Occipital lobe (tissue), 1 donor: ENCODE measurements at regions not wholly inside any gene's neighbourhood (a gene's known extent, or its start where the extent isn't known, plus 50 kb on each side); places are given as distances from the start of the nearest gene placed in this dataset.
"Not testable (repeated sequence)": the region's sequence is repeated elsewhere in the genome, so short reads cannot be mapped to it uniquely, and the experiment has no call there.

Experiments
- DNase-seq: peaks from one replicate; lab custom pipeline; 2025; lab: John Stamatoyannopoulos, UW

DNA sequence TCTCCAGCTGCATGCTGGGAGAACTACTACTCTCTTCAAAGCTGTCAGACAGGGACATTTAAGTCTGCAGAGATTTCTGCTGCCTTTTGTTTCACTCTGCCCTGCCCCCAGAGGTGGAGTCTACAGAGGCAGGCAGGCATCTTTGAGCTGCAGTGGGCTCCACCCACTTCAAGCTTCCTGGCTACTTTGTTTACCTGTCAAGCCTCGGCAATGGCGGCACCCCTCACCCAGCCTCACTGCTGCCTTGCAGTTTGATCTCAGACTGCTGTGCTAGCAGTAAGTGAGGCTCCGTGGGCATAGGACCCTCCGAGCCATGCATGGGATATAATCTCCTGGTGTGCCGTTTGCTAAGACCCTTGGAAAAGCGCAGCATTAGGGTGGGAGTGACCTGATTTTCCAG is 61.7 kb downstream of the DMRTA1 start:
- DNase-seq, result not testable (repeated sequence)

DNA sequence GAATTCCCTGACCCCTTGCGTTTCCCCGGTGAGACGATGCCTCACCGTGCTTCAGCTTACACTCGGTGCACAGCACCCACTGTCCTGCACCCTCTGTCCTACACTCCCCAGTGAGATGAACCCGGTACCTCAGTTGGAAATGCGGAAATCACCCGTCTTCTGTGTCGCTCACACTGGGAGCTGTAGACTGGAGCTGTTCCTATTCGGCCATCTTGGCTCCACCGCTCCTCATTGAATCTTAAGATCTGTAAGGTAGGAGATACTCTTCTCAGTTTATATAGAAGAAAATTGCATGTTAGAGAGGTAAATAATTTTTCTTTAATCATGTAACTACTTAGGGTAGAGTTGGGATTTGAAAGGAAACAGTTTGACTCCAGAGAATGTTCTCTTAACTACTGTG is 62.2 kb downstream of the DMRTA1 start:
- no peak for DNase-seq

DNA sequence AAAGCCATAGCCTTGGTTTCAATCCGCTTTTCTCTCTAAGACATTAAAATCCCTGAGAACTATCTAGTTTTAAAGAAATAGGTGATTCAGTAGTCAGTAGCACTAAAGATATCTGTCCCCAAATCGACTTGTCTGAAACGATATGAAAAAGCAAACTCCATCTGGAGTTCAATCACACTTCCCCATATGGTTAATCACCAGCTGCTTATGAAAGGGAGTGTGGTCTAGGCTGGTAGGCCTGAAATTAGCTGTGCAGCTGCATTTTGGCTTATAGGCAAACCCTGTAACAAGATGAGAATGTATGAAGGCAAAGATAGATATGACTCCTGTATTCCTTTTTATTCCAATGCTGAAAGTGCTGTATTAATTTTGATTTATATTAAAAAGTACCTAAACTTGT is 65.9 kb downstream of the DMRTA1 start:
- DNase-seq, result no peak

DNA sequence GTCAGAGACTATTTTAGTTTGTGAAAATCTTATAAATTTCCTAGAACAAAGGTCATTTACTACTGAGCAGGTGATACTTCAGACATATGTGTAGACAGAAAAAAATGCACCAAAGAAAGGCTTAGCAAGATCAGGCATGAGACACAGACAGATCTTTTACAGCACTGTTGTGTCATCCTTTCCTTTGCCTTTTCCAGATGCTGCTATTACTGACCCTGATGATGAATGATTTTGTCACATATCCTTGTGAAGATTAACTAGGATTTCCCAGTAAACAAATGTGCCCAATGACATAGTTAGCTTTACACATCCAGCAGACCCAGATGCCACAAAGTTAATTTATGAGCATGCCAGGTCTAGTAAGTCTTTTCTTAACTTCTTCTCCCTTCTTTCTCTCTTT is 68.2 kb downstream of the DMRTA1 start:
- DNase-seq, result no peak

DNA sequence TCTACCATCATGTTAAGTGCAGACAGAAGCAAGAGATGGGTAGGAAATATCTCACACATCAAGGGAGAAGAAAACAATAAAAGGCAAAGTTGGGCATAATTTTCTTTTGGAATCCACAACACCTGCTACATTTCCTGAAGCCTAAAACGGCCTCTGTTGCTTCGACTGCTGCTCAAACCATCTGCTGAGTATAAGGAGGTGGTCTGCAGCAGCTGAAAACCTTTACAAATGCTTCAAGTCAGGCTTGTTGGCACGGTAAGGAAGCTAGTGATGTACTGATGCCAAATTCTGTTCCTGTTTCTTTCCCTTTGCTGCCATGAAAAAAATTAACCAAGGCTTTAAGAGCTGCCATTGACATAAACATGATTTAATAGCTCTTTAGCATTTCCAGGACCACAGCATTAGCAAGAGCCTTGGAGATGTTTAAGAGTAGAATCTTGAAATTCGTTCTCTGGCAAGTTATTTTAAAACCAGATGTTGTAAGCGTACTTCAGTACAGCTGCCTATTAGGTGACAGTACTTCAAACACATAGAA is 75.6 kb downstream of the DMRTA1 start:
- DNase-seq, result no peak

DNA sequence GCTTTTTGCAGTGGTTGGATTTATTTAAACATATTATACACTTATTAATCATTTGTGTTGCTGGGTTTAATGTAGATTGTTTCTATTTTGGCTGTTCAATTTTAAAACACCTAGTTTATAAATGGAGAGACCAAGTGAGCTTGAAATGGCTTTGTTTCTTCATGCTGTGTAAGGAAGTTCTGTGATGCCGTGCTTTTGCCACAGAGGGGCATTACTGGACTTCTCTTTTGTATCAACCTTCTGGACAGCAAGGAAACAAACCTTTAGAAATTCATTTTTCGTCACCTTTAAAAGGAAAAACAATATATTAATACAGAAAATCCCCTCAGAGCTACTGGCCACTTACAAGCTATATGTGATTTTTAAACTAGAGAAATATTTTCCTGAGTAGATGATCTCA is 81.9 kb downstream of the DMRTA1 start:
- DNase-seq, result no peak

DNA sequence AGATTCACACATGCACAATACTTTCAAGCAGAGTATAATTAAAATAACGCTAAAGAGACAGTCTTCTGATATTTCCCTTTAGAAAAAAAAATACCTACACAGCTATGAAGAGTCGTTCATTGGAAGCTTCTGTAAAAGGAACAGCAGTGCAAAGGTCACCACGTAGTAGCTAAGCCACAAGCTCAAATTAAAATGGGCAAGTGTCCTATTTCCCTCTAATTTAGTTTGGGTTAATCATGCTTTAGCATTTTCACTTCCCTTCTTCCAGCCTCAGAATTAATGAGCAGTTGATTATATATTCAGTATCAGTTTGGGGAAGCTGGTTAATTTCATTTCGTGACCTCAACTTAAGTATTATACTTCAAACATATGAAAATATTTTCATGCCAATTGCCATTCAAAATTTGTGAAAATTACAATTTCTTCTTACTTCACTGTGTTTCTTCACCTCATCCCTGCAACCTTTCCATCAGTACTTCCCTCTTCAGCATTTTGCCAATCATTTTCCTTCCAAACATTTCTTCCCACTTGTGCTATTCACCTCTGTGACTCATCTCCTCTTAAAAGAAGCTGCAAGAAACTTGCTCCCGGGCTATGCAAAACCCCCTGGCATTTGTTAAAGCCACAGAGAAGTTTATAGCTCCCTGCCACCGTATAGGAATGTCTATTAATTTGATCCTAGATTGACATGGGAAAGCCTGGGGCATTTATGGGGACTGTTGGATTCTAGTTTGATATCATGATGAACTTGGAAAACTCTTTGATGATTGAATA is 83.0 kb downstream of the DMRTA1 start:
- DNase-seq, result no peak

DNA sequence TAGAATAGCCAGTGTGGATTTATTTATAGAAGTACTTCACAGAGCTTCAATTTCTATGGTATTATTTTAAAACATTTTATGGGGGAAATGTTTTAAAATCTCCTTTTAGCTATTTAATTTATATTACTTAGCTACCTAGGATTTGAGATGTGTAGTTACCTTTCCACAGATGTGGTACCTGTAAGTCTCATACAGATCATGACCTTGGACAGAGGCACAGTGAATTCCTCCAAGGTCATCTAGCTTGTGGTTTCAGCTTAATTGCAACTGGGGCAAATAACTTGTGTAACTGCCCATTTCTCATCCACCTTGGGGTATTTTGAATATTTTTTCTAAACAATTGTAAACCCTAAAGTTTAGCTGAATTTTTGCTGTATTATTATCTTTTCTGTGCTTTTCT is 89.2 kb downstream of the DMRTA1 start:
- no peak for DNase-seq

DNA sequence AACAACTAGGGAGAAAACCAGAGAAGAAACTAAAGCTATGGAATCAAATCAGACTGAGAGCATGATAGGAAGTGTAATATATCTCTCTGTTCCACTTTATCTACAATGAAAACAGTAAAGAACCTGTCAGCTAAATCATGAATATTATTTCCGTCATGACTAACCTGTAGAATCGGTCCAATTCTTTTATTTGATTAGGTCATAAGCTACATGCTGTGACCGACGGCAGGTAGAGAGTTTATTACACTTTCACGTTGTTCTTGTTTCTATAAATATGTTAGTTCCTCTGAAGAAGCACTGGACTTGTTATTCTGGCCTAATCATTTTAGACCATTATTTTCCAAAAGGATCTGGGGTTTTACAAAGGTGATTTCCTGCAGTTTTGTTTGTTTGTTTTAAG is 91.1 kb downstream of the DMRTA1 start:
- DNase-seq, result no peak

DNA sequence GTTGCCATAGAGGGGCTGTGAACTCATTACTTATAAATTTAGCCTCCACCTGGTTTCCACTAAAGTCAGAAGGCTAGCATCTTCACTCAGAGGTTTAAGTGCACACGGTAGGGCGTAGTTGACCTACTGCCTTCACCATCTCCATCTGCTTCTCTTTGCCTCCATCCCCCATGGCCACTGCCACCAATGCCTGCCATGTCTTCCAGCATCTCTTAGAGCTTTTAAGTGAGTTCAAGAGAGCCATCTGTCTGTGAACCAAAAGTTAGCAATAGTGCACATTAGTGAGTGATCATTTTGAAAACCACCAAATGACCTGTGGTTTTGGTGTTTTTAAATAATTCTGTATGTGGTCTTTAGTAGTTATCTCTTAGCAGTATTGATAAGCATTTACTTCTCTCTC is 102.0 kb downstream of the DMRTA1 start:
- no peak for DNase-seq

DNA sequence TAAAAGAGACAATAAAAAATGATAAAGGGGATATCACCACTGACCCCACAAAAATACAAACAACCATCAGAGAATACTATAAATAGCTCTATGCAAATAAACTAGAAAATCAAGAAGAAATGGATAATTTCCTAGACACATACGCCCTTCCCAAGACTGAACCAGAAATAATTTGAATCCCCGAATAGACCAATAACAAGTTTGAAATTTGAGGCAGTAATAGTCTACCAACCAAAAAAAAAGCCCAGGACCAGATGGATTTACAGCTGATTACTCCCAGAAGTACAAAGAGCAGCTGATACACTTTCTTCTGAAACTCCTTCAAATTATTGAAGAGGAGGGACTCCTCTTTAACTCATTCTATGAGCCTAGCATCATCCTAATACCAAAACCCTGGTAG is 128.1 kb downstream of the DMRTA1 start:
- DNase-seq, result no peak

DNA sequence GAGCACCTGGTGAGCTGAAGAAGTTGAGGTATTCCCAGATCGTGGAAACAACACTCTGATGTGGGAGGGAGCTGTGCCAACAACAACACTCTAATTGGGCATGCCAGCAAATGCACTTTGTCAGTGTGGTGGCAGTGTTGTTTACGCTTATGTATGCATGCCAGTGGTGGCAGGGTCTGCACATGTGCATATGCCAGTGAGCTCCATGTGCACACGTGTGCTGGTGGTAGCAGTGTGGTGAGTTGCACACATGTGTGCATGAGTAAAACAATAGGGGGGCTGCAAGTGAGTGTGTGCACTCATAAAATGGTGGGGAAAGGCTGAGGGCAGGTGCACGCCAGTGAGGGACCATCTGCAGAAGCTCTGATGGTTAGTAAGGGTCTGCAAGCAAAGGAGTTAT is 134.2 kb downstream of the DMRTA1 start:
- no peak for DNase-seq

DNA sequence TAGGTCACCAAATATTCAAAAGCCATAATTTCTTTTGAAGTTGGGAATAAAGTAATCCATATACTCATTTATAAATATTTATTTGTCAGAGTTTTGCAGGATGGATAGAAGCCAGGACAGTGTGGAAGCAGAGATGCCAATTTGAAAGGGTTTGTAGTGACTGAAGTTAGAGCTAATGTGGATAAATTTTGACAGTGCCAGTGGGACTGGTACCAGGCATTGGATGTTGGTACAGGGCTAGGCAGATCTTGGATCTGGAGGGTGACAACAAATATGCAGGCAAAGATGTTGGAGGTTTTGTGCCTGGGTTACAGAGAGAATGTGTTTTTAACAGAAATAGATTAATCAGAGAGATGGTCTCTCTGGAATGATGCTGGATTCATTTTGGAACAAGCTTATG is 135.6 kb downstream of the DMRTA1 start:
- DNase-seq, result no peak

DNA sequence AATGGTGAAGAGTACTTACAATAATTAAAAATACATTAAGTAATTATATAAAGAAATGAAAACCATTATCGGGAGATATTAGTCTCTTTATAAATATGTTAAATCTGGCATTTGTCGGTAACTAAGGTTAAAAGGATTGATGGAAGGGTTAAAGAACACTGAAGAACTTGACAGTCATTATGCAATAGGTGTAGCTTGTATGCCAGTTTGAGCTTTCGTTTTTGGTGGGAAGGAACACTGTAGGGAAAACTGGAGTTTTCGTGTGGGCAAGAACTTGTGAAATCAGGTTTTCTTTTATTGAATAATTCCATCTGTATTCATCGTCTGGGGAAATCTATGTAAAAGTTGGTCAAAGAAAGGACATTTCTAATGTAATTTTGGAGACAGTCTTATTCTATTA is 142.3 kb downstream of the DMRTA1 start:
- DNase-seq, result no peak

DNA sequence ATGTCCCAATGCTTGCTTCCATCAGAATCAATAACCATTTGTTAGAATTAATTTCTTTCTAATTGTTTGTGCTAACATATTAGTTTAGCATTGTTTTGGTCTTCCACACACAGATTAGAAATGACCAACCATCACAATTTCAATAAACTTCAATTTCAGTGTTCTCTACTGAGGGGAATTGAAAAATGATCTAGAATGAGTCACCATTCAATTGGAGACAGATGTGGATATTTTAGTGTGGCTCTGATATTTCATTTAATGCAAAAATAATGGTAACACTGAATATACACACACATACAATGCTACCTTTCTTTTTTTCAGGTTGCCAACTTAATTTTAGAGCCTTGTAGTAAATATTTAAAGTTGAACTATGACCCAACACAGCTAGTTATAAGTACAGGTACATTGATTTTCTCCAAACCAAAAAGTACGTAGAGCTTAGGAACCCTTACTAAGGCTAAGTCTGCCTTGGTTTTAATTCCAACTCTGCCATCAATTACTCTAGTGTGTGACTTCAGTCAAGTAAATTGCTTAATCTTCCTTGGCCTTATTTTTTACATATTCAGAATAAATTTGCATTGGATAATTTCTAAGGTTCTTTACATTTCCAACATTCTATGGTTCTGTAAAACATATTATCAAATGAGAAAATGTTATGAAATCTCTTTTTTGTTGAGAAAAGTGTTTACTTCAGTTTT is 143.9 kb downstream of the DMRTA1 start:
- DNase-seq, result no peak

DNA sequence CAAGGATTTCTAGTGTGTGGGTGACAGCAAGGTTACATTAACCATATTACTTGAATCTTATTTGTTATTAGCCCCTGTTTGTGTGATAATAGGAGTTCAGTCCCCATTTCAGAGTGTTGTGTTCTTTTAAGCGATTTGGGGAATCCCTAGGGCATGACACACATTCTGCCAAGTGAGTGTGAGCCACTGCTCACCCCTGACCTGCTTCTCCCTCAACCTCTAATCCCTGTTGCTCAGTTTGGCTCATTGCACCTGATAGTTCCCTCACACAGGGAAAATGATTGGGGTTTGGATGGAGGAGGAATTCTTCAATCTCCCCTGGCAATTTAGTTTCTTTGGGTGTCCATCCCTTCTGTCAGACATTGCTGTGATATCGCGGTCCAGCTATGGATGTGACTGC is 149.2 kb downstream of the DMRTA1 start:
- DNase-seq, result no peak

DNA sequence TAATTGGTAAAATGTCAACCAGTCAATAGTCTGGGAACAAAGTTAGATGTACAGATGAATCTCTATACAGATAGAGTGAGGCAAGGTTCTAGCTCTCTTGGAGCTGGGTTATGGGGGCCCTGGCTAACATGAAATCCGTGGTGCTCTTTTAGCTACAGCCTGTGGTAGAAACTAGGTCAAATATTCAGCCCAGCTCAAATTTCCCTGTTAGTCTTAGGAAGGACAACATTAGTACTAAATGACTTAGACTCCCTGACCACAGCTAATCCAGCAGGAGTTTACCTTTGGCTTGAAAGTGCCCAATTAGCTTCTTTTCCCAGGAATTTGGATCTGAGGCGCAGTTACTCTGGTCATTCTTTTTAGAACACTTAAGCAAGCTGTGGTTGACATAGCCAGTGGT is 170.5 kb downstream of the DMRTA1 start:
- no peak for DNase-seq

DNA sequence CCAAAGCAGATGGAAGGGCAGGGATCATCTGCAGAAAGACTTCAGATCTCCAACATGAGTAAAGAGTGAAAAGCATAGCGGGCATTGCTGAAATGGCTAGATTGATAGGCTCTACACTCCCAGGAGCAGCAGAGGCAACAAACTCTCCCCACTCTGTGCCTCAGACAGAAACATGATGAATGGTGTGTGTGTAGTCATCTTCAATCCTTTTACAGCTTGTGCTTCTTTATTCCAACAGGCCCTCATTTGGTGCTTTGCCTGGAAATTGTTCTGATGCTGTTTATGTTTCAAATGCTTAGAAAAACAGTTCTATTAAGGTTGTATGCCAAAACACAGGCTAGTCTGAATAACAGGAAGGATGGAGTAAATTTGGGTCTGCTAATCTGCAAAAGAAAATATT is 176.2 kb downstream of the DMRTA1 start:
- no peak for DNase-seq

DNA sequence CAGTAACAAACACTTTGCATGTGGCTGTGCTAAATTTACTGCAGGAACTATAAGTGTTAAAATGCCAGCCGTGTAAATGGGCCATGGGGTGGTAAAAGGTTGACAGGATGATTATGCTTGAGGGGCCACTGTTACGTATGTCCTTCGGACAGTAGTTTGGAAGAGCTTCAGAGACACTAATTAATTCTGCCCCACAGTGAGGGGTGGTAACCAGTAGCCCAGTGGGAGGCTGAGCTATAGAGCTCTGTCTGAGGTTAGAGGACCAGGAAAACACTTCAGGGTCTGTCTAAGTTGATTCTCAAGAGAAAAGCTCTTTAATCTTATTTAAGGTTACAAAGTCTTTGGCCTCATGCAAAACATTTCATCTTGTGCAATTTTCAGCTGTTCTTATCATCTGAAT is 176.6 kb downstream of the DMRTA1 start:
- DNase-seq, result no peak

DNA sequence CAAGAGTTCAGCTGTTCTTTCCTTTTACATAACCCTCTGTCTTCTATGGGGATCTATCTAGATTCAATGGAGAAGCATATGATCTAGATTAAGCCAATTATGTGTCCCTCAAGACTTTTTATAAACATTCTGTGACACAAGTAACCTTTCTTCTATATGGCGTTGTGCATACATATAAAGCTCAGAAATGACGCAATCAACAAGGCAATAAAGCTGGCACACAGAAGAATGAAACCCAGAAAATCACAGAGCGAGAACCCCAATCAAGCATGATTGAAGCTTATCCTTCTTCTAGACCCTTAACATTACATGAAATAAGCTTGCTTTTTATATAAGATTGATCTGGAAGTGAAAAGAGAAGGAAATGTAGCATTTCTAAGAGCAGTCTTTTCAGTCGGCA is 178.9 kb downstream of the DMRTA1 start:
- no peak for DNase-seq

DNA sequence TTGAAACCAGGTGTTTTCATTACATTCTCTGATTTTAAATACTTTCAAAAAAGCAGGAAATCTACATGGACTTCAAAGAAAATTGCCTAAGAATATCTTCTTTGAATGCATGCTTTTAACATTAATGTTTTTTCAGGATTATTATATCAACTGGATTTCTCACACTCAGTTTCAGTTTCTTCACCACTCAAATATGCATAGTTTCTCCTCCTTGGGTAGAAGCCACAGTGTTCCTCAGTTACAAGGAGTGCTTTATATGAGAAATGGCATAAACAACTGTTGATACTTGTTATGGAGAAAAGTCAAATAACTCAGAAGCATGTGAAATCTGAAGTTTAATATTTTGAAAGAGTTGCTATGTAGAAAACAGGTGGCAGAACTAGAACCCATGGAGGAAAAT is 196.9 kb downstream of the DMRTA1 start:
- no peak for DNase-seq

DNA sequence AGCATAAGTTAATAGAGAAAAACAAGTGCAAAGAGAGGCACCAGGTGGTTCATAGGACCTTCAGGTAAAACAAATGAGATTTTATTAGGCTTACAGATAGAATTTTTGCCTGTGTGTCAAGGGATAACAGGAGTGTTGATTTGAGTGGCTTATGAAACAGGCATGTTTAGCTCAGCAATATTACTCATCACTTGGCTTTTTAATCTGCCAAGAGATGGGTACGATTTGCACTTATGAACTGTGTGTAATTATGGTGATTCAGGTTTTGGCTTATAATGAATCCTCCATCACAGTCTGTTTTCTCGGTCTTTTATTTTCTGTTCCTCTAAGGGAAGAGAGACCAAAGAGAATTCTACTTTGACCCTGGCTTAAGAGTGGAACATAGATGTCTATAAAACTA is 199.3 kb downstream of the DMRTA1 start:
- no peak for DNase-seq

DNA sequence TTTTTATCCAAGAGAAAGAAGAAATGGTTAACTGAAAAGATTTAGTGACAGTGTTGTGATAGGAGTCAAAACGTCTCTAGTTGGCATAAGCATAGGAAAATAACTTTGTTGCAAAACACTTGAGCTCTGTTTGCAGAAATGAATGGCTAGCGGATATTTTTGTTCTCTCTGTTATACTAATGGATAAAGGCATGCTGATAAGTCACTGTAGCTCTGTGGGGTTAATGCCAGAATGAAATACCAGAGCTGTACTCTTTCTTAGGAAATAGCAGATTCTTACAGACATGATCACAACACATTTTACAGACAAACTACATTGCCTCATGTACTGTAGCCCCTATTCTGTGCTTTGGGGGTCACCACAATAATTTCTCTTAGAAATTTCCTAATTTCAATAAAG is 202.8 kb downstream of the DMRTA1 start:
- no peak for DNase-seq
